ENCODE measurements at regions not wholly inside any gene's neighbourhood (a gene's known extent, or its start where the extent isn't known, plus 50 kb on each side); places are given as distances from the start of the nearest gene placed in this dataset.
A peak's percentile ranks its signal among the peaks of the same experiment; 100 is the strongest.

DNA sequence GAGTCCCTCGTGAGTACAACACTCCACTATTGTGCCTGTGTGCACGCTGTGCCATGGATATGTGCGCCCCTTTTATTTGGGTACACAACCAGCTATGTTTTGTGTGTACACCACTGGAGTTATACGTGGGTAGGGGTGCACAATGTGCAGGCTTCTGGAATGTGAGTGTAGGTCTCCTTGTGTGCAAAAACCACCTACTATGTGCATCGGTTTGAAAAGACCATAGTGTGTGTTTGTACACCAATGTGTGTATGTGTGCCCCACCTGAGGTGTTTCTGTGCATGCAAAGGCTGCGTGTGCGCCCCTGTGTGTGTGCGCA, 86.4 kb upstream of the ALDH1L1 start:
- no peak for DNase-seq (ENCODE audit: low spot score)

DNA sequence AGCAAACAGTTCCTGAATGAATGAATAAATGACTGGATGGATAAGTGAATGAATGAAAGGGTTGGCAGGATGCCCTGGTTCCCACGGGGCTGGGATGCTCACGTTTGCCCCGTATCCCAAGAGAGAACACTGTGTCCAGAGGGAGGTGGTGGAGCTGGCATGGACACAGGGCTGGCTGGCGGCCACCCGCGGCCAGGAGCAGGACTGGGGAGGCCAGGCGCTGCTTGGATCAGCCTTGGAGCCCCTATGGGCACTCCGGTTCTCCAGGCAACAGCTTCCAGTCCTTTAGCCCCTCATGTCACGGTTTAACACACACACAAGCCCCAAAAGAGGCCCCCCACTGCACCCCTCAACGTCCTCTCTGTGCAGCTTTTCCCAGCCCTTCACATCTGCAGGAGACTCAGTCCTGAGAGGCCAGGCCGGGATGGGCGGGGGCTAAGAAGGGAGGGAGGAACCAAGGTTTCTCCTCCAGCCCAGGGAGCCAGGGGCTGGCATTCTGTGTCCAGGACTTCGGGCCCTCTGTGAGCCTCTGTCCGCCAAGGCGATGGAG, 86.0 kb upstream of the ALDH1L1 start:
- DNase-seq (ENCODE audit: low spot score): no peak

DNA sequence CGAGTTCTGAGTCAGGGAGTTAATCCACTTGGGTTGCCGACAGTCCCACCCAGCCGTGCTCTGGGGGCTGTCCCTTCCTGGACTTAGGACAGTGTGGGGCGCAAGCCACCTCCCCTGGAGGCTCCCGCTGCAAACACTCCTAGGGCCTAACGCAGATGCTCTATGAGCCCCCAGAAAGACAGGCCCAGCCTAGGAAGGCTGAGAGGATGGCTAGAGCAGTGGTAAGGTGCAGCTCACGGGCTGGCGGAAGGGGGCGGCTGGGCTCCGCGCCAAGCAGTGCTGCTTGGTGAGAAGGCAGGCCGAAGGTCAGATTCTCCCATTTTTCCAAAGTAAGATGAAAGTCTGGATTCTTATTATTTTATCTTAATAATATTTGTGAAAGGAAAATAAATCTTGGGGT, 84.6 kb upstream of the ALDH1L1 start:
- no peak for DNase-seq (ENCODE audit: low spot score)

DNA sequence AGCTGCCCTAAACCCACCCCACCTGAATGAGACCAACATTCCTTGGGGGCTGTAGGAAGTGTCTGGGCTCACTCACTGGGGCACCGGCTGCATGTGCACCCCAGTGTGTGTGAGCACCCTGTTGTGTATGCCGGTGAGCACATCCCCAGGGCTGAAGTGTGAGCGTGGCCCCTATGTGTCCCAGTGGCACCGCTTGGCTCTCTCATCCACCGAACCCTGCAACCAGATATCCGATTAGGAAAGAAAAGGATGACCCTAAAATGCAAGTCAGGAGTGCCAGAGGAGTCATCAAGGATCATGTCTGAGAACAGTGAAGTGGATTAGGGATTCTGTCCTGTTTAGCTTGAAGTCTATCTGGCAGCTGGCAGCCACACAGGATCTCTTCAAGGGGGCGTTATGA, 84.0 kb upstream of the ALDH1L1 start:
- no peak for DNase-seq (ENCODE audit: low spot score)

DNA sequence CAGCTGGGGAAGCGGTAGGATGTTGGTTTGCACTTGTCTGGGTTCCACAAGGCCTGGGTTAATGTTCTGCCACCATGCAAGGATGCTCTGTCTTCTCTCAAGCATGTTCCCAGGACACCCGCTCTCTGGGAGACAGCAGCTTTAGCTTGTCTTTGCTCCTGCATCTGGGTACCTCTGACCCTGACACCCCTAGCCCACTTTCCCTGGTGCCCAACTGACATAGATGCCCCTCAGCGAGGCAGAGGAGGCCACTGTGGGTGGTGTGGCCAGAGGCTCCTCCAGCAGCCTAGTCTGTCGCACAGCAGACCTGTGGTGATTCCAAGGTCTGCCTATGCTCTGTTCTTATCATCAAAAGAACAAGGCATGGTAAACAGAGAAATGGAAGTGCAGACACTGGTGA, 83.6 kb upstream of the ALDH1L1 start:
- no peak for DNase-seq (ENCODE audit: low spot score)

DNA sequence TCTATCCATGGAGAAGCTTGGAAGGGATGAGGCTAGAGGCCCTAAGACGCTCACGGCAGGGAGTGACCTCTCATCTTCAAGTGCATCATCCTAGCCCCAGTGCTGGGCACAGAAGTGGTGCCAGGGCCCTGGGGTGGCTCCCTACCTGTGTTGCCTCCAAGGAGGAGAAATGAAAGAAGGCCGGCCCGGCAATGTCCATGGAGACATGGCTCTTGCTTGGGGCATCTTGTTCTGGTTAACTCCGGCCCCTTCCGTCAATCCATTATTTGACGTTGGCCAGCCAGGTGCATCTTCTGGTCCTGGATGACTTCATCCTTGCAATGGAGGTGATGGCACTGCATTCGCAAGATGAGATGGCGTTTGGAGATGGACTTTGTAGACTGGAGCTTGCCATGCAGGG, 83.2 kb upstream of the ALDH1L1 start:
- no peak for DNase-seq (ENCODE audit: low spot score)

DNA sequence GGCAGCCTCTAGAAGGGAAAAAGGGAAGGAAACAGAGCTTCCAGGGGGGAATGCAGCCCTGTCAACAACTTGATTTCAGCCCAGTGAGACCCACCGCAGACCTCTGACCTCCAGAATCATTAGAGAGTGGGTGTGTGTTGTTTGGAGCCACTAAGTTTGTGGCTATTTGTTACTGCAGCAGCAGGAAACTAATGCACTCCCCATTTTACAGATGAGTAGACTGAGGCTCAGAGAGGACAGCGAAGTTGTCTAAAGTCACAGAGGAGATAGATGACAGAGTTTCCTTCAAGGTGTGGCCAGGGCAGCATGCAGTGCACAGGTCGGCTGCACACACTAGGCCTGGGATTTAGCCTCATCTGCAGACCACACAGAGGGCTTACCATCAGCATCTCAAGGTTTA, 81.8 kb upstream of the ALDH1L1 start:
- no peak for DNase-seq (ENCODE audit: low spot score)

DNA sequence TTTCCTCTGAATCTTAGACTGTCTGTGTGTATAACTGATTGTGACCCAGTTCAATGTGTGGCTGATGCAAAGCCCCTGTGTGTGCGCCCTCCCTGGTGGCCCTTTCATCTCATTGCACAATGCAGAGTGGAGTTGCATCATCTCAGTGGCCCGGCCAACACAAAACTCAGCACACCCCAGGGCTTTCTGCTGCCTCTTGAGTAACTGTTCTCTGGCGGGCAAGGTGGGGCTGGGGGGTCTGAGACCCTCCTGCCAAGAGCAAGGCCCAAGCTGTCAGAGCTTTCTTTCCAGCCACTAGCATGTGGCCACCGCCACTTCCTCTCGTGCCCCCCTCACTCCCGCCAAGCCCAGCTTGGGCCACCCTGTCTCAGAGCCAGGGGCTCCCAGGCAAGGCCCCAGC, 80.7 kb upstream of the ALDH1L1 start:
- peak; percentile 81 for DNase-seq (ENCODE audit: low spot score)

DNA sequence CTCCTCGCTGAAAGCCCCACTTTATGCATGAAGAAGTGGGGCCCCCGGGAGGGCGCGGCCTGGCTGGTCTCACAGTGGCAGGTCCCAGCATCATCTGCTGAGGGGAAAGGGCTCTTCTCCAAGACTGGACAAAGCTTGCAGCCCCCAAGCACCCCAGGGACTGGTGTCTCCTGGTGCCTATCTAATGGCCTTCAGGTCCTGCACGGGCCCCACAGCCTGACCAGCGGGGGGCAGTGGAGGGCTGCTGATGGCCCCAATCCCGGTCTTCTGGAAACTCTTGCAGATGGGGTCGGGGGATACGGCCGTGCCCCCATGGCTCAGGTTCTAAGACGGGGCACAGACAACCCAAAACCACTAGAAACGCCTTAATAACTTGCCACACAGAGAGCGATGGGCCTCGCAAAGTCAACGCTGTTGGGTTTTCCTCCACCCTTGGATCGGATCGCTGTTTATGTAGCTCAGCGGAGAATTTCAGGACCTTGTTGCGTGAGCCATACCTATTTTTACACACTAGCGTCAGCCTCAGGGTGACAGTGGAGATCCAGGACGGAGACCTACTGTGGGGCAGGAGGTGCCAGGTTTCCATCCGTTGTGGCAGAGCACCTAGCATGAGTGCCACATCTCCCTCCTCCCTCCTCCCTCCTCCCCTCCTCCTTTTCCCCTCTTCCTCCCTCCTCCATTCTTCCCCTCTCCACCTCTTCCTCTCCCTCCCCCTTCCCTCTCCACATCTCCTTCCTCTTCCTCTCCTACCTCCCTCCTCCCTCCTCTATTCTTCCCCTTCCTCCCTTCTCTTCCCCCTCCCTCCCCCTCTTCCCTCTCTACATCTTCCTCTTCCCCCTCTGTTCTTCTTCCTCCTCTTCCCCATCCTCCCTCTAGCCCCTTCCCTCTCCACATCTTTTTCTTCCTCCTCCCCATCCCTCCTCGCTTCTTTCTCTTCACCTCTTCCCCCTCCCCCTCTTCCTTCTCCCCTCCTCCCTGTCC, 79.3 kb upstream of the ALDH1L1 start:
- no peak for DNase-seq (ENCODE audit: low spot score)

DNA sequence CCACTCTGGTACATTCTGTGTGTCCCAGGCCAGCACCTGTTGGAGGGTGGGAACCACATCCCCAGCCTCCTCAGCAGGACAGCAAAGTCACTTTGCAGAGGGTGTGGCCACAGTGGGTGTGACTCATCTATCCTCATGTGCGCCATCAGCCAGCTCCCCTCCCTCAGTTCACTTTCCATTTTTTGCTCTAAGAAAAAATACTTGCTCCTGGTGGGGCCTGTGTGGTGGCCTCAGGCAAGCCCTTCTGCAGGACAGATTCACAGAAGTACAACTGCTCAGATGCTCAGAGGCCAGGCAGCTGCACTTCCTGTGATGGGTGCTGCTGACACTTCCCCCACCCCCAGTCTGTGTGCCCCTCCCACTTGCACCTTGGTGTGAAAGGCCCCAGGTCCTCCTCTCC, 78.3 kb upstream of the ALDH1L1 start:
- DNase-seq (ENCODE audit: low spot score): peak; percentile 56

DNA sequence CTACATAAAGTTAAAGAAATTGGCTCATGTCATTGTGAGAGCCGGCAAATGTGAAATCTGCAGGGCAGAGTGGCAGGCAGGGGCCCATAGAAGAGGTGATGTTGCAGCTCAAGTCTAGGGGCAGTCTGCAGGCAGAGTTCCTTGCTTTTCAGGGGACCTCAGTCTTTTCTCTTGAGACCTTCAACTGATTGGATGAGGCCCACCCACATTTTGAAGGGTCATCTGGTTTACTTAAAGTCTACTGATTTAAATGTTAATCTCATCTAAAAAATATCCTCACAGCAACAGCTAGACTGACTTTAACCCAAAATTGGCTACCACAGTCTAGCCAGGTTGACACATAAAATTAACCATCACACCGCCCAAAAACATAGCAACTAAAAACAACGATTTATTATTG, 77.6 kb upstream of the ALDH1L1 start:
- no peak for DNase-seq (ENCODE audit: low spot score)

DNA sequence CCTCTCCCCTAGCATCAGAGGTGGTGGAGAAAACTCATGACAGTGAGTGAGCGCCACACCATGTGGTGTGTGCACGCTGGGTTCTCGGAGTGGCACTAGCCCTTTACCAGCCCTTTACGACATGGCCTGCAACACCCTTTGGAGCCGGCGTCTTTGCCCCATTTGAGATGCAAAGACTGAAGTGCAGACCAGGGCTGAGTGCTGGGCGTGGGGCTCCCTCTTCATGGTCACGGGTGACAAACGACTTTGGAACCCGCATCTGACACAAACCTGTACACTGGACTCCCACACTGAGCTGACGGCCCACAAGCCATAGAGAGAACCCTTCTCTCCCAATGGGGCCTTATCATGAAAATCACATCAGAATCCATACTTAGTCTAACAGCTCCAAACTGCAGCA, 76.8 kb upstream of the ALDH1L1 start:
- no peak for DNase-seq (ENCODE audit: low spot score)

DNA sequence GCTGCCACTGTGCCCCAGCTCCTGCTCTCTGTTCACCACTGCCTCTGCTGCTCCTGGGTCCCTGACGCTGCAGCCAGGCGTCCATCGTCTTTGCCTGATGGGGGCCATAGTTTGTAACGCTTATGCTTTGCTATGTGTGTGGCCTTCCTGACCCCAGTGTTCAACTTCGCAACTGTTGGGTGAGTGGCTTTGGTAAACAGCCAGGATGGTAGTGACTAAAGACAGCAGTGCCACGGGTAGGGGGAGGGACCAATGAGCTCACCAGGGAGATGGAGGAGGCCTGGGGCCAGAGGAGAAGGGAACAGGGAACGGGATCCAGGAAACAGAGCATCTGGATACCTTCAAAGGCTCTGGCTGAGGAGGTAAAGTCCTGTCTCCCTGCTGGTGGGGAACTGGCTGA, 75.9 kb upstream of the ALDH1L1 start:
- peak; percentile 50 for DNase-seq (ENCODE audit: low spot score)

DNA sequence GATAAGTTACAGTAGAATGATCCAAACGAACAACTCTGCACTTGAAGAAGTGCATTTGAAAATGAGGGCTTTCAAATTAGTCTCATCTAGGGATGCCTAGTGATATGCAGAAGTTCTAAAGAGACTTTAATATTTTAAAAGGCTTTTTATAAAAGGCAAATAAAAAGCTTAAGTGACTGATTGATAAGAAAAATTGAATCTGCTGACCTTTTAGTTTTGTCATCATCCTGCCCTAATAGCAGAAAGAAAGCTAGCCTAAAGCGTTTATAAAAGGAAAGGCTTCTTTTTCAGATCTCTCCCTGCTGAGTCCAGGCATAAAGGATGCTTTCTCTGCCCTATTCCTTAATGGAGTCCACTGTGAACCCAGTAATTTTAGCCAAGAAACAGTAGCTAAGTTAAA, 72.7 kb upstream of the ALDH1L1 start:
- DNase-seq (ENCODE audit: low spot score): no peak

DNA sequence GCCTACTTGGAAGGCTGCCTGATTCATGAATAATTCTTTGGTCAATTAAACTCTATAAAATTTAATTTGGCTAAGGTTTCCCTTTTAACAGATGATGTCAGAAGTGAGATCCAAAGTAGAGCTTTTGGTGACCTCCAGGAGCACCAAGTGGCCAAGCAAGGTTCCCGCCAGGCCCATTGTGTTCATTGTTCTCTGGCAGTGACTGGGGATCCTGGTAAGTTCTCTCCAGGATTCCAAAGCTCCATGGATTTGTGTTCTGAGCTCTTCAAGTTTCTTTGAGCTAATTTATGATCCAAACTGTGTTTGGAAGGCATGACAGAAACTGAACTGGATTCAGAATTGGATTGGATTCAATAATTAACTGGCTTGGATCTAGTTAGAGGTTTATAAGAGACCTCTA, 72.0 kb upstream of the ALDH1L1 start:
- no peak for DNase-seq (ENCODE audit: low spot score)

DNA sequence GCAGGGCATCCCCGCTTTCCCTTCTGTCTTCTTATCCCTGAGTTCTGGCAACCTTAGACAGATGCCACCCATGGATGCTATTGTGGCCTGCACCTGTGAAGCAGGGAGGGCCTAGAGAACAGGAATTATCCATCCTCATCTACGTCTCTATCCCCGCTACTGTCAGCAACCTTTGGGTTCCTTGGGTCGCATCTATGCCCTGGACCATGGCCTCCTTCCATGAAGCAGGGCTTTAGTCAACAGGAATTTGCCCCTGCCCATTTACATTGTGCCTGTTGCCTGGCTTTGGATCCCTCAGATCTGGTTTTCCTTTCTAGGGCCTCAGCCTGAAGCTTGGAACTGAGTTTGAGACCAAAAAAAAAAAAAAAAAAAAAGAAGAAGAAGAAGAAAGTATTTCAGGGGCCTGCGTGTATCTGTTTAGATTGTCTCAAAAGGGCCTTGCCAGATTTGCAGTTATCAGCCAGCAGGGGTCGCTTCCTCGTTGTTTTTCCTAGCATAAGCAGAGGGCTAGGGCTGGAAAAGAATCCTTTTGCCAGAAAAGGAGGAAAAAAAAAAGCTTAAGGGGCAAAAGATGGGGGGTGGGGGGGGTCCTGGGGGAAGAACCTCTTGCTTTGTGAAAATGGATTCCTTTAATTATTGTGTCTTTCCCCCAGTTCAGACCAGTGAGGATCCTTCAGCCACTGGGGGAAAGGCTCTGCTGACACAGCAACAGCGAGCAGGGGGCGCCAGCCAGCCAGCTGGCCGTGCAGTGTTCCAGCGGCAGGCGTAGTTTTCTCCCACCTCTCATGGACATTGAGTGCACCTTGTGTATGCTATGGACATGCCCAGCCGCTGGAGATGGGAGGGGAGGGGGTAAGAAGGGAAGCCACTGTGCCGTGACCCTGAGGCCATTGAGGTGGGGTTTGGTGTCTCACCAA, 65.7 kb upstream of the ALDH1L1 start:
- DNase-seq (ENCODE audit: low spot score): peak; percentile 53
